GM21786 (cell line): ENCODE measurements at regions not wholly inside any gene's neighbourhood (a gene's known extent, or its start where the extent isn't known, plus 50 kb on each side); places are given as distances from the start of the nearest gene placed in this dataset.

Experiments used
- ATAC-seq: cut with Tn5 transposase; IDR thresholded peaks from one replicate; pipeline ENCODE4 v1.9.1; 2021; ENCODE audit not compliant: unreplicated experiment

DNA sequence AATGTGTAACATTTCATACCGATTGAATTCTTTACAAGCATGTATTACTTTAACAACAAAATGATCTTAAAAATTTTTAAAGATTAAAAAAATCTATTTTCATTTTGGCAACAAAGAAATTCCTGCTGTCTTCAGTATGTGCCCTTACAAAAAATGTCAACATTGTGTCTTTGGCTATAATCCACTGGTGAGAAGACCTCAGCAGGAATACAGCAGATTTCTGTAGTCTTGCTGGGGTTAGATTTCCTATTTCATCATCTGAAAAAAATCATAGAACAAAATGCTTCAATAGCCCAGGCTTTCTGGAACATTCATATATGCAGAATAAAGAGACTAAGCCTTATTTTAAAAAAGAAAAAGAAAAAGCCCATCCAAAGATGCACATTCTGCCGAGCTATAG is 129.1 kb upstream of the CA10 start:
- no peak for ATAC-seq

DNA sequence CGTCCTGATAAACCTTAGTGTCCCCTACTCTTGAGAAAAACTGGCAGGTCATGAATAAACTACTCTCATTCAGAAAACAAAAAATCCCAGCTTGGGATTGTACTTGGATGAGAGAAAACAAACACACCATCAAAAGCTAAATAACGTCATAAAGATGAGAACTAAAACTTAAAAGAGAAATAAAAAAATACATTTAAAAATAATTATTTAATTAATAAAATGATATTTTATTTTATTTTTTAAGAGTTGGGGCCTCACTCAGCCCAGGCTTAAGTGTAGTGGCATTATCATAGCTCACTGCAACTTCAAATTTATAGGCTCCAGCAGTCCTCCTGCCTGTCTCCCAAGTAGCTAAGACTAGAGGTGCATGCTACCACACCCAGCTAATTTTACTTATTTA is 125.4 kb upstream of the CA10 start:
- ATAC-seq, result no peak

DNA sequence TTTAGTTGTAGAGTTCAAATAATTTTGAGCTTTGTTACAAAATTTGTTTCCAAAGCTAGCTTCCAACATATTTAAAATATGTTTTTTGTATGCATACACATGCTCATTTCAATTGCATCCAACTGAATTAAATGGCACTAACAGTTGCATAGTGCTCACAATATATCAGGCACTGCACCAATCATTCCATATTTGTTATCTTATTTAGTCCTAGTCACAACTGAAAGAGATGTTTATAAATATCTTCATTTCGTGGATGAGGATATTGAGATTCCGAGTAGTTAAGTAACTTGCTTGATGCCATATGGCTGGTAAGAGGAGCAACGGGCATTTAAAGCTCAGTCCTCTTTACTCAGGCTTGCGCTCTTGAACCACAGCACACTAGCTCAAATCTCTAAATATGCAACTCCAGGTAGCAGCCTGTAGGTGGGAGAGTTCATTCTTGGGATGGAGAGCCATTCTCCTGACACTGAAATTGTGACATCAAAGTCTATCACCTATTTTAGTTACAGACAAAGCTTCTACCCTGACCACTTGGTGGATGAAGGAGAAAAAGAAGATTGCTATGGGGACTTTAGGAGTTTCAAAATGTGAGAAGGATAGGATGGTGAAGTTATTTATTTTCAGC is 118.0 kb upstream of the CA10 start:
- ATAC-seq, result no peak

DNA sequence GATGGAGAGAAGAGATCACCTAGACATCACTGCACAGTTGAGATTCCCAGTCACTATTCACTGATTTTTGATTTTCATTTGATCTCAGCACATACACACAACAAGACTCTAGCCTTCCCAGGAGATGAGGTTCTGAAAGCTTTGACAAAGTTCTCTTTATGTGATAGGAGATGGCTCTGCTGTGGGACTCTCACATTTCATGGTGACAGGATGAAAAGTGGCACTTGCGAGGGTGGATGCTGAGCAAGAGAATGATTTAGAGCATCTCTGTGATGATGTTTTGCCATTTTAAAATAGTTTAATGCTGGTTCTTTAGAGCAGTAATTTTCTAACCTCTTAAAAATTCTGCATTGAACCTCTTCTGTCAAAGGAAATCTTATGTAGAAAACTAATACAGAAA is 113.3 kb upstream of the CA10 start:
- ATAC-seq, result no peak

DNA sequence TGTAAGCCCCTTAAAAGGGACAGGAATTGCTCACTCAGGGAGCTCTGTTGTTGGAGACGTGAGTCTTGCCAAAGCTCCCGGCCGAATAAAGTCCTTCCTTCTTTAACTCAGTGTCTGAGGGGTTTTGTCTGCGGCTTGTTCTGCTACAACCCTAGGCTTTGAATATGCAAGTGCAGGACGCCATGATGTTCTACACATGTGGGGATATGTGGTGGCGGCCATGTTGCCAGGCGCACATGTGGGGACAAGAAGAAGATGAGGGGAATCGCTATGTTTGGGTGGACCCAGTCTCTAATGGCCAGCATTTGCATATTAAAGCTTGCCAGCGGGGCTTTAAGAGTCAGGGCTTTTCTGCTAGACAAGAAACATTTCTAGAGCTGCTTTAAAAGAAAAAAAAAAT is 96.8 kb upstream of the CA10 start:
- ATAC-seq, result no peak

DNA sequence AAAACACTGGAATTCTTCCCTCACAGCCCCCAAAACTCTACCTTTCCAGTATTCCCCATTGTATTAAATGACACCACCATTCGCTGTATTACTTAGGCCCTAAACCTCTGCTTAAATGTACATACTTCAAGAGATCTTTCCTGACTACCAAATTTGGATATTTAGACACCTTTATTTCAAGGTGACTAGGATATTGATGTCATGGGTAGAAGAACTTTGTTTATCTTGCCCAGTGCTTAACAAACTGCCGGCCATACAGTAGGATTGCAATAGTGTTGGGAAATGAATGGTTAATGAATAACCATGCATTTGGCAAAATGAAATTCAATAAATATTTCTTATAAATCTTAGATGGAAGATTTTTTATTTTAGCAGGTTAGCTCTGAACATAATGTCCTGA is 86.2 kb upstream of the CA10 start:
- no peak for ATAC-seq

DNA sequence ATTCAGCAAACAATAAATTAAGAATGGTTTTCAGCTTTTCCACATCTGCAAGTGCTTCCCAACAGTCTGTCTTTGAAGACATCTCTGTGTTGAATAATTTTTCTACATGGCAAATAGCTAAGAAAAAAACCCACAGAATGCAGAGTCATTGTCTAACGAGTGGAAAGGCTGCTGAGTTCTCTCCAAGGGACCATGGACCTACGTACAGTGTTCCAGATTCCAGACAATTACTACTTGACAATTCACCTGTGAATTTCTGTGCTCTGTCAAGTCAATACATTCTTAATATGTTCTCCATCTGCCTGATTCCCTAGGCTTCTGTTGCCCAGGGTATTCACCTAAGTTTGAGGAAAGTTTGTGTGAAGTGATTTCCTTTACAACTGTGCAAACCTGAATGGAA is 83.8 kb upstream of the CA10 start:
- no peak for ATAC-seq

DNA sequence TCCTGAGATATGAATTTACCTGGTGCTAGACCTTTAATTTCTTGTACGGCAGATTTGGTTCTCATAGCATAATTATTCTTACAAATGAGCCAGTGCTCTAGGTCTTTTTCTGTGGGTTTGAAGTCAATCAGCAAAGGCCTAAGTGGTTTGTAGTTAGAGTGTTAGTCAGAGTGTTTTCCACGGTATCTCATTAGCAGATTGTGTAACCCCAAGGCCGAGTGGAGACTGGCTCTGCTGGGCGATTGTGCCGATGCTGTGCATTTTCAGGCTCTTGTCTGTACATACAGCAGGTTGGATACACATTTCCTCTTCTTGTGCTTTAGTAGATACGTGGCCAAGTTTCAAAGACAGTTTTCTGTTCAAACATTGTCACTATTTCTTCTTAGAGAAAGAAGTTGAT is 78.6 kb upstream of the CA10 start:
- no peak for ATAC-seq

DNA sequence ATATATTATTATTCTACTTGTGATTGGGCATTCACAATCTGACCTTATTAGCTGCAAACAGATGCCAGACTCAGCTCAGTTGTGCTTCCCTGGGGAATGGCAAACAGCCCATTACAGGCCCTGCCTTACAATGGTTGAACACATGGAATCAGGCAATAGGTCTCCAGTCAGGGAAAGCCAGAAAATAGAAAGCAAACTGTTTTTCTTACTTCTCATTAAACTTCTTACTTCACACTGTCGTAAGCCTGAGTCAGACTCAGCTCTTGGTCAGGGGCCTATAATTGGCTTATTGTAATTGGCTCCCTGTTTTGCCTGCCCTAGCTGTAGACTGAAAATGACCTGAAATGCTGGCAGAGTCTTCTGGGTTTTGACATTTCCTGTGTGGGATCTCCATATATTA is 77.0 kb upstream of the CA10 start:
- ATAC-seq, result no peak

DNA sequence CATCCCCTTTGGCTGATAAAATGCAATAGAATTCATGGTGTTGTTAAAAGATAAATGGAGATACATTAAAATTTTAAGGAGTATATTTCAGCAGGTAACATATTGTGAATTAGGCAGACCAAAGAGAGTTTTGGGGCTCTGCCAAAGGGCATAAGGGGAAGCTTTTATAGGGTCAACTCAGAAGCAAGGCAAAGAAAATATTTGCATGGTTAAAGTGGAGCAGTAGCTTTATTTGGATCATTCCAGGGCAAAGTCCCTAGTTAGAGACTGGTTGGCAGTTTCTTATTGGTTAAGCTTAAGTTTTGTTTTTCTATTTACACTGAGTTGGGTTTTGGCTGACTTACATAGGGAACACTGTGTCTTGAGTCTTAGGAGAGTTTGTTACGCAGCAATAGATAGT is 75.1 kb upstream of the CA10 start:
- no peak for ATAC-seq

DNA sequence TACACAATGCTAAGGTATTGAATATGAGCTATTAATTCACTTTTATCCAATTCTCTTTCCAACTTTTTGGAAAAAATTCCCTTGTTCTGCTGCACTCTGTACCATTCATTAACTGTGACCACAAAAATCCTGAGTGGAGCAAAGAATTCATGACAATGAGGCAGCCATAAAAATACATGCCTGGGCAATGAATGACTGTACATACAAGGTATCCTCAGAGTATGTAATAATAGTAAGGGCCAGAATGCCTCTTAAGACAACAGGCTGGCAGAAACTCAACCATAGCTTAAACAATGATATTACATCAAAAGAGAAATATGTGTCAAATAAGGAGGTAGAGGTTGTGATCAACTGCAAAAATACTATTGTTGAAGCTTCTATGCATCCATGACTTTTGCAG is 74.7 kb upstream of the CA10 start:
- no peak for ATAC-seq

DNA sequence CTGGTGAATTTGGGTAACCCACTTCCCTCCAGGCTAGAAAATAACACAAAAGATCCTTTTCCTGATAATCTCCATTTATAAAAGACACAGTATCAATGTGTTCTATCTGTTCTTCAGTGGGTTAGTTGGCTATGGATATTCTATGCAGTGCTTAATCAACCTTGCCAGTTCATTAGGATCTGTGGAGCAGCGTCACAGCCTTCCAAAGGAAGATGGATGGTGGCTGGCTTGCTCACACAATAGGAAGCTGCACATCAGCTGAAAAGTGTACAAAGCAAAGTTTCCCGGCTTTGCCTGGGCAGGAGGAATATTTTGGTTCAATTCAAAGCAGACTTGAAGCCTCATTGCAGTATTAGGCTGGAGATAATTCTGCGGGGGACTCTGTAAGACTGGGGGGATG is 70.3 kb upstream of the CA10 start:
- no peak for ATAC-seq

DNA sequence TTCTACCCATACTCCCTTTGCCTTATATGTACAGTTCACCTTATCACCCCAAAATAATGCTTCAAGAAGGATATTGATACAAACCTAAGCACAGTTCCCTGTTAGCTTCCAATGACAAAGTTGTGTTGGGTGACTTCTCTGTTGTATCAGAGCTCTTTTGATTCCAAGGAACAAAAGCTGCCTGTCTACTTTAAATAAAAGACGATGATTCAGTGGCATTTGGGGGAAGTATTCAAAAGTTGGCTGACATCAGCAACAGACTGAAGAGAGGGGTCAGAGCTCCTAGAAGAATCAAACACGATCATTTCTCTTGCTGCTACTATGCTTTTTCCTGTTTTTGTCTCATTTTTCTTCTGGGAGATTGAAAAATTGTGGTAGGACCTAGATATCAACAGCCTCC is 69.4 kb upstream of the CA10 start:
- no peak for ATAC-seq

DNA sequence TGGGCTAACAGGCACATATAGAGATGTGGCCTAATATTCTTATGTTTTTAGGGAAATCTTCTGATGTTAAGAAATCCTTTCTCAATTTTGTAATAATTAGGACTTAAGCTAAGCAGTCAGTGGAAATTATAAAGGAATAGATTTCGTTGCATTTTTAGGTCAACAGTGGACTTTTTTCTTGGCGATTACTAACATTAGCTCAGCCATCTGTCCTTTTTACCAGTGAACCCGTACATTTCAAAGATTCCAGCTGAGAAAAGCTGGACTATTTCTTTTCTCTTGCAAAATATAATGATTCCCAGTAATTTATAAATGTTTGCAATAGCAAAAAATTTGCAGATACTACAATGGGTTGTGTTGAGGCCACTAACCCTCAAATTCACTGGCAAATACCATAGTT is 54.9 kb upstream of the CA10 start:
- ATAC-seq, result no peak

DNA sequence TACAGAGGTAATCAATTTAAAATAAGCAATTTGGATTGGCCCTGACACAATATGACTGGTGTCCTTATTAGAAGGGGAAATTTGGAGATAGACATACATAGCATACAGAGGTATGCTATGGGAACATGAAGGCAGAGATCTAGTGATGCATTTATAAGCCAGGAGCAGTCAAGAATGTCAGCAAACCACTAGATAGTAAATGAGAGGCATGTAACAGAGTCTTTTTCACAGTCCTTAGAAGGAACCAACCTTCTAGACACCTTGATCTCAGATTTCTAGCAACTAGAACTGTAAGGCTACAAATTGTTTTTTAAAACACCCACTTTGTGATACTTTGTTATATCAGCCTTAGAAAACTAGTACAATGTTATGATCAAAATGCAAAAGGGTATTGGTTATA is 54.3 kb upstream of the CA10 start:
- no peak for ATAC-seq

DNA sequence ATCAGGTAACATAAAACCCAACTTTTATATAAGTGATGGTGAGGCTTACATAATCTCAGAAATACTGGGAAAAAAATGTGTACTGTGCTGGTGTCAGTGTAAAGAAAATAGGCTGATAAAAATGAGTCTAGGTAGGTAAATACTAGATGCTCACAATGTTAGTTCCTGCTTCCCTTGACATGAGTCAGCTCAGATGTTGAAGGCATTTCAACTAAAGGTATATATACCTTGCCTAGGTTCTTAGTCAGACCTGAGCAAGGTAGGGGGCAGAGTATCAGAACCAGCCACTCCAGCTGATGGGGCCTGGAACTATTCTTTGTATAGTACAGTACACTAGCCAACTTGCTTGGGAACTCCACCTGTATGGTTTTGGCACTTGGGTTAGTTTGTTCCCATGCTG is 51.0 kb upstream of the CA10 start:
- no peak for ATAC-seq
